HG02943 (cell line): ENCODE measurements at regions not wholly inside any gene's neighbourhood (a gene's known extent, or its start where the extent isn't known, plus 50 kb on each side); places are given as distances from the start of the nearest gene placed in this dataset.

Experiments
- ATAC-seq: cut with Tn5 transposase; IDR thresholded peaks from one replicate; pipeline ENCODE4 v1.9.1; 2021; ENCODE audit warnings: mild to moderate bottlenecking, low read depth, moderate library complexity; ENCODE audit not compliant: unreplicated experiment

GRCh38 chr7:16067711-16068110 is 353.6 kb downstream of the CRPPA start:
- no peak for ATAC-seq

- no peak for ATAC-seq
These were observed 354.4 kb downstream of the CRPPA start for GRCh38 chr7:16066805-16067459.

GRCh38 chr7:16065939-16066338 is 355.4 kb downstream of the CRPPA start:
- ATAC-seq, result no peak

DNA sequence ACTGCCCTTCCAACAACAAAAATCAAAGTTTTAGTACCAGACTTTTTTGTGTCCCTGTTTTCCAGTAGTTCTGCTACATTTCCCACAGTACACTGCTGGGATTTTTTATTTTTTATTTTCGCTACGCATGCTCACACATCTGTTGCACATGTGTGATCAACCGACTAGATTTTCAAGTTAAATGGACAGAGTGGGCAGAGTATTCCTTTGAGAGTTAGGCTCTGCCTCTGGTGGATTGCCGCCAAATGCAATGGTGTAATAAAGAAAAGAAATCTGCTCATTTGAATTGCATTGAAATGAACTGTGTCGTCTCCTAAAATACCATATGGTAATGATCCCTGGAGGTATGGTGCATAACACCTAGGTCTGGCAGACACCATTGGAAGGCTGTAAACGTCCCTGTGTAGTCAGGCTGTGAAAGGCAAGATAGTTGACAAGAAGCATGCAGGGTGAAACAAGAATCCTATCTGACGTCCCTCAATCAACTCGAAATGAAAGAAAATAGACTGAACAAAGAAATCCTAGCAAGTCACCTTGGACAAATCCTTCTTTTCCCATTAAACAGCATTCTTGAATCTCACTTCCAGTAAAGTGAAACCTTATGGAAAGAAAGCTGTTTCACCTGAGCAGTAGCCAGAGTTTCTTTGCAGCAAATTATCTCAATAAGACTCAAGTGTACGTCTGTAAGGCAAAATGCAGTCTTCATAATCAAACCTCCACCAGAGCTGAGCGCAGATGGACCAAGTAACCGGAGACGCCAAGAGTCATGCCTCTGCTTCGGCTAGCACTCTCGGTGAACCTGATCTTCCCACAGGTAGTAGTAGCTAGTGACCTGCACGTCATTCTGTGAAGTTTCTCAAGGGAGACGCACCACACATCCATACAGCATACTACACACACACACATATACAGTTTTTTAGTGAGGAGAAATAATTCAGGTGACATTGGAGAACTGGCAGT is 357.3 kb downstream of the CRPPA start:
- no peak for ATAC-seq

- ATAC-seq, result no peak
These were observed 358.1 kb downstream of the CRPPA start for GRCh38 chr7:16063221-16063620.

GRCh38 chr7:16062269-16062668 is 359.1 kb downstream of the CRPPA start:
- no peak for ATAC-seq

DNA sequence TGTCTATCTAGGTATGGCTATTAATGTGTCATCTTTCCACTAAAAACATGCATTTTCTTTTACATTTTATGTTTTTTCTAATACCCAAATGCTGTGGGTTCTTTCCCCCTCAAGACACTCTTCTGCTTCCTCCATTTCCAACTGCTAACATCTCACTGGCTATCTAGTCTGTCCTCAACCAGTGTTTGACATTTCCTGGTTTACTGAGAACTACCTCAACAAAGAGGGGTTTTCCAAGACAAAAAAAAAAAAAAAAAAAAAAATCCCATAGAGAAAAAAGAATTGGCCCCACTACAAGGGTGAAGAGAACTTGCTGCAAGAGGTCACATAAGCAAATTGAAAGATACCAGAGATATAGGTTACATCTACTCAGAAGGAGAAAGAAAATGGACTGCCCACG is 359.7 kb downstream of the CRPPA start:
- ATAC-seq, result no peak

DNA sequence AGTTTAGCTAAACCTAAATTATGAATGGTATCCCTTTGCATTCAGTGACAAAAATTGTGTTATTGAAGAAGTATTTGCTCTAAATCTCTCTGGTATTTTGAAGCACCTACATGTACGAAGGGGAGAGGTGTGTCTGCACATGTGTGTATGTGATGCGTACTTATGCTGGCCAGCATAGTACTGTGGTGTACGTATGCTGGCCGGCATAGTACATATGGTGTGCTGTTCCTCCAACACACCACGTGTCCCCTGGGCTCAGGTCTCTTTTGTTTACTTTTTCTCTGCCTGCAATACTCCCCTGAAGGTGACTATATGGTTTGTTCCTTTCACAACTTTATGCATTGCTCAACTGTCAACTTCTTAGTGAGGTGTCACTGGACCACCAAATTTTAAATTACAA is 360.3 kb downstream of the CRPPA start:
- ATAC-seq, result no peak

DNA sequence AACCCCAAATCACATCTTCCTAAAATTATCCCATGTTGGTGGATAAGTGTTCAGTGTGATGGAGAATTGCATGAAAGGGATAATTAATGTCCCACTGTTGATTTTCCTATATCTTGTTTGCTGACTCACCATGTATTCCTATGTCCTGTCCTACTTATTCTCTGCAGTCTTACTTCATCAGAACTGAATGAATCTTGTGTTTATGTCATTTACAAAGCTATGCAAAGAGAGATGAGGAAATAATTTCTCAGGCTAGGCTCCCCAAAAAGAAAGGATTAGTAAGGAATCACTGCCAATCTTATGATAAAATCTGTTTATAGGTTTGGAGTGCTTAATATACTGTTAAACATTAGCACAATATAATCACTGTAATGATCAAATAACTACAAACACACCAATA is 360.8 kb downstream of the CRPPA start:
- ATAC-seq, result no peak

GRCh38 chr7:16055263-16055976 is 365.9 kb downstream of the CRPPA start:
- ATAC-seq, result no peak

DNA sequence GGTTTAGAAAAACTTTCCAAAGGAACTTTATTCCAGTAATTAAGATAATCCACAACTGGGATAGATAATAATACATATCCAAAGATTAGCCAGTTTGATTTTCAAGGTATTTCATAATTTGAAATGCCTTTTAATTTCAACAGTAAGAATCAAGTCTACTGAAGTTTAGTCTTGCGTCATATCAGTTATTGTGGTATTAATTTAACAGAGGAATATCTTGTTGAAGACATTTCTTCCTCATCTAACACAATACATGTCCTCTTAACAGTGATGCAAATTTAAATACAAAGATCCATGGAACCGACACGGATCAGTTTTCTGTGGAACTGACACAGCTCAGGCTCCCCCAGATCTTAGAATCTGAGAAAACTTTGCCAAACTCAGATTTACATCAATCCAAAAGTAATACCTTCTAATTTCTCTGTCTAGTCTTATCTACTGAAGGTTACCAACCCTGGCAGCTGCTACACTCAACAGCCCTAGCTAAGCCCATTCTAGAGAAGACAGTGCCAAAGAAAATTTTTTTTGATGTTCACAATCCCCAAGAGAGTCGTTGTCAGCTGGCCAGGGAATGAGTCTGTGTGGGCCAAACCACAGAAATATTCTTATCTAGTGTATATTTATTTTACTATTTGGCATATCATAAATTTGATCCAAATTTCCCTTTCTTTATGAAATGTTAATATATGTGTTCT is 365.2 kb upstream of the MEOX2 start:
- no peak for ATAC-seq

DNA sequence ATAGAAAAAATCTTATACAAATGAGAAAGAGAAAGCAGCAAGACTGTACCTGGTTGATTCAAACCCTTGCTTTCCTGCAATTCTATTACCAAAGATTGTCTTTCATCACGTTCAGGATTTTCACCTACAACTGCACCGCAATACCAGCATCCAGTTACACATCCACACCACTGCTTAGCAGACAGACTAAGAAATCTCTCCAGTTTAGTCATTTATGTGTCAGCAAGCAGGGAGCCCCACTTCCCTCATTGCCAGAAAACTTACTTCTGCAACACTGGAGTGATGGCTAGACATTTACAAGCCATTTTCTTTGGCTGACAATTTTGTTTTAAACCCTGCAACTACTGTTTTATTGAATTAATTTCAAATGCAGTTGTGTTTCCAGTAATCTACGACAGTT is 359.6 kb upstream of the MEOX2 start:
- ATAC-seq, result no peak

DNA sequence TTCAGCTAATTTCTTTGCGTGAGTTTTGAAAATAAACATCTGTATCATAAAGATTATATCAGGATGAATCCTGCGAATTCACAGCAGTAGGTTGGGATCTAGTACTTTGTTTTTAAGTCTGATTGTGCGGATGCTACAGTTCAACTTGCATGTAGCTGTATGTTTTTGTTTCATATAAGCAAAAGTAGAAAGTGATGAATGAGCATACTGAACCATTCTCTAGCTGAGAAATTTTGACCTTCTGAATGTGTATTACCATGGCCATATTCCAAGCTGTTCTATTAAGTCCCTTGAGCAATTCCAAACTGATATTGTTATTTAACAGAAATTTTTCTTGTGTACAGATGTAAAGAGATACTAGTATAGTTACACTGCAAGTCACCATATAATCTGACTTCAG is 358.8 kb upstream of the MEOX2 start:
- no peak for ATAC-seq

DNA sequence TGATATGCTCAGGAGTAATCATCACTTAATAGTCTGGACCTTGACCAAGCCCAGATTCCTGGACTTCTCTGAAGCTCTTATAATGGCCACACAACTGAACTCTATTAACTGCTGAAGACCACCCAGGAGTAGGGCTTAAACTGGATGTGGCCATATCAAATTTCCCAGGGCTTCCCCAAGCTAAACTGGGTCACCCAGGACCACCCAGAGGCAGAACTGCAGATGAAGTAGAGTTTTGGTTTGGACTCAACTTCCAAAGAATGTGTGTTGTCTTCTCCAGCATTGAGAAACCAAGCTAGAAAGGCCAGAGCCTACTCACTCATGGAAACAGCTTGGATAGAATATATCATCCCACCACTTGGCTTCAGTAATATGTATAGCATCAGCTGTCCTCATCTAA is 358.2 kb upstream of the MEOX2 start:
- ATAC-seq, result no peak

GRCh38 chr7:16040346-16040745 is 353.9 kb upstream of the MEOX2 start:
- ATAC-seq, result no peak

GRCh38 chr7:16038906-16039305 is 352.4 kb upstream of the MEOX2 start:
- no peak for ATAC-seq

GRCh38 chr7:16035392-16035791 is 348.9 kb upstream of the MEOX2 start:
- no peak for ATAC-seq

DNA sequence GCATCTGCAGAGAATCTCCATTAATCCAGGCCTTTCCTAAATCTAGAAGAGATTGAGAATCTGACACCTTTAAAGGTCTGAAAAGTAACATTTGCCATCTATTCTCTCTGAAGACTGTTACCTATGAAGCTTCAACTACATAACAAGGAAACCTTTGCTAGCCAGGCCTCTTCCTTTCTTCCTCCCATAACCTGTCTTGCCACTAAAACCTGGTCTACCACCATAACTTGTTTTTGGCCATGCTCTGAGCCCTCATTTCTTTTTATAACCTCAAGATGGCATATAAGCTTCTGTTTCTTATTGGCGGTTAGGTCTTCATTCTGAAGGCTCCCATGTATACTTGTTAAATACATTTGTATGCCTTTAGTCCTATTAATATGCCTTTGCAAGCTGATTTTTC is 348.4 kb upstream of the MEOX2 start:
- ATAC-seq, result no peak

- no peak for ATAC-seq
These were observed 347.9 kb upstream of the MEOX2 start for GRCh38 chr7:16034353-16034752.

- no peak for ATAC-seq
These were observed 346.8 kb upstream of the MEOX2 start for GRCh38 chr7:16033233-16033632.

DNA sequence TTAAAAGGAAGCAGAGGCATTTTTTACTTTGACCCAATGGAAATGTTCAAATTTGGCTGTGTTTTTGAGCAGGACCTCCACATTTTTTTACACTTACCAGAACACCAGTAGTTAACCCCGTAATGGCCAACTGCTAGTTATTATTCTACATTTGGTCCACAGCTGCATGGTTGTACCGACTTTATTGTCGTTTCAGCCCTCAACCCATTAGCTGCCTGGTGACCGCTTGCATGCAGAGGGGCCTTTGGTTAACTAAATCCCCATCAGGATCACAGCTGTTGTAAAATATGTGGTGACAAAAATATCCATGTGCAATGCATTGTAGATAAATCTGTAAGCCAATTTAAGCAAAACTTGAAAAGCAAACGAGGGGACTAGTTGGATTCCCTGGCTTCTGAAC is 342.2 kb upstream of the MEOX2 start:
- ATAC-seq, result no peak
